H1 (cell line): ENCODE measurements at regions not wholly inside any gene's neighbourhood (a gene's known extent, or its start where the extent isn't known, plus 50 kb on each side); places are given as distances from the start of the nearest gene placed in this dataset.

Source experiments
- CTCF ChIA-PET: fragments of 300-600 bp; sonication (Branson Sonifier 250); formaldehyde crosslinking; loops from one replicate; lab custom pipeline; 2021; ENCODE audit not compliant: partially characterized antibody; lab: Charles Lee
- POLR2A ChIA-PET: fragments of 300-600 bp; sonication (Branson Sonifier 250); formaldehyde crosslinking; loops from one replicate; lab custom pipeline; 2021; ENCODE audit warnings: inconsistent platforms; ENCODE audit not compliant: partially characterized antibody; lab: Charles Lee
- DNase-seq, 2 experiments: peaks; one replicate each; pipeline versions ENCODE4 v3.0.0 to v3.0.0-alpha.2; 2010 to 2022; ENCODE audit warnings: low spot score in 2 of 2, low read depth in 1 of 2, mixed read lengths in 1 of 2
- FAIRE-seq: peaks from 2 replicates; lab custom pipeline; 2011; peaks lifted over from hg19 to GRCh38; lab: Jason Lieb, UNC
- H2AFZ ChIP-seq: 2 replicates; pipeline ENCODE4 v1.8.1; 2012; ENCODE audit warnings: low read length, inconsistent platforms
- H2AK5ac ChIP-seq: 2 replicates; pipeline ENCODE4 v1.6.1; 2013; ENCODE audit warnings: low read depth, low read length
- H2BK120ac ChIP-seq: replicated peaks from 2 replicates; pipeline ENCODE3; 2013; ENCODE audit warnings: low read depth, low read length, inconsistent platforms
- H2BK12ac ChIP-seq: 2 replicates; pipeline ENCODE4 v1.6.1; 2013; ENCODE audit warnings: low read depth, low read length
- H2BK15ac ChIP-seq: 2 replicates; pipeline ENCODE4 v1.6.1; 2013; ENCODE audit warnings: low read length
- H2BK20ac ChIP-seq: 2 replicates; pipeline ENCODE4 v1.6.1; 2013; ENCODE audit warnings: low read length
- H2BK5ac ChIP-seq: 2 replicates; pipeline ENCODE4 v1.6.1; 2013; ENCODE audit warnings: low read depth, low read length
- H3K14ac ChIP-seq: 2 replicates; pipeline ENCODE4 v1.6.1; 2013; ENCODE audit warnings: inconsistent platforms; ENCODE audit not compliant: insufficient read length
- H3K18ac ChIP-seq: 2 replicates; pipeline ENCODE4 v1.6.1; 2013; ENCODE audit warnings: low read length; ENCODE audit errors: extremely low read depth
- H3K23ac ChIP-seq: 2 replicates; pipeline ENCODE4 v1.6.1; 2013; ENCODE audit warnings: inconsistent platforms; ENCODE audit not compliant: insufficient read length
- H3K23me2 ChIP-seq: 2 replicates; pipeline ENCODE4 v1.6.1; 2013; ENCODE audit warnings: low read depth, low read length
- H3K27ac ChIP-seq: 2 replicates; pipeline ENCODE4 v1.6.1; 2011; ENCODE audit warnings: low read depth, low read length, inconsistent platforms
- H3K27me3 ChIP-seq, 4 experiments: replicated peaks in 1 of 4; 1 replicate in 1 of 4; 2 replicates in 3 of 4; pipeline versions ENCODE4 v1.6.1 to v1.8.1; 2011 to 2013; ENCODE audit warnings: low read length in 3 of 4, mild to moderate bottlenecking in 3 of 4, inconsistent platforms in 2 of 4, mixed read lengths in 2 of 4, moderate library complexity in 1 of 4; ENCODE audit not compliant: control insufficient read depth in 3 of 4, insufficient read depth in 3 of 4; ENCODE audit errors: extremely low read depth in 1 of 4
- H3K36me3 ChIP-seq, 4 experiments: 2 replicates each; pipeline versions ENCODE4 v1.6.1 to v1.8.1; 2011 to 2013; ENCODE audit warnings: mild to moderate bottlenecking in 4 of 4, low read length in 3 of 4, moderate library complexity in 2 of 4, control low read depth in 1 of 4, inconsistent platforms in 1 of 4; ENCODE audit not compliant: insufficient read depth in 4 of 4, control insufficient read depth in 2 of 4
- H3K4ac ChIP-seq: replicated peaks from 2 replicates; pipeline ENCODE3; 2013; ENCODE audit warnings: low read length, low read depth, mixed read lengths, inconsistent platforms; ENCODE audit not compliant: insufficient read length
- H3K4me1 ChIP-seq, 4 experiments: replicated peaks in 1 of 4; 1 replicate in 1 of 4; 2 replicates in 3 of 4; pipeline versions ENCODE4 v1.6.1 to v1.8.1; 2011 to 2013; ENCODE audit warnings: low read length in 3 of 4, inconsistent platforms in 2 of 4, mixed read lengths in 1 of 4; ENCODE audit not compliant: insufficient read depth in 4 of 4, control insufficient read depth in 3 of 4
- H3K4me2 ChIP-seq, 2 experiments: 2 replicates each; pipeline versions ENCODE4 v1.6.1 to v1.8.1; 2011 to 2013; ENCODE audit warnings: low read depth in 2 of 2, low read length in 2 of 2, control low read depth in 1 of 2, inconsistent platforms in 1 of 2, mild to moderate bottlenecking in 1 of 2; ENCODE audit not compliant: insufficient read depth in 1 of 2
- H3K4me3 ChIP-seq, 4 experiments: fragments of 200-600, 300-600 bp in 1 of 4; sonication (generic), shearing (Covaris generic), sonication (Bioruptor Twin) in 1 of 4; 2 replicates each; pipeline versions ENCODE4 v1.5.1 to v1.8.1; 2011 to 2016; ENCODE audit warnings: low read length in 4 of 4, low read depth in 3 of 4, control low read depth in 2 of 4, inconsistent platforms in 2 of 4, mild to moderate bottlenecking in 2 of 4, mixed read lengths in 1 of 4, moderate library complexity in 1 of 4; ENCODE audit not compliant: insufficient read depth in 2 of 4; ENCODE audit errors: extremely low read depth in 1 of 4
- H3K56ac ChIP-seq: replicated peaks from 2 replicates; pipeline ENCODE3; 2013; ENCODE audit warnings: low read depth, mild to moderate bottlenecking, mixed read lengths, low read length, inconsistent platforms; ENCODE audit not compliant: insufficient read length
- H3K79me1 ChIP-seq: 2 replicates; pipeline ENCODE4 v1.6.1; 2013; ENCODE audit warnings: low read depth, low read length, control low read depth
- H3K79me2 ChIP-seq, 2 experiments: 2 replicates each; pipeline versions ENCODE4 v1.6.1 to v1.8.1; 2012 to 2013; ENCODE audit warnings: low read length in 2 of 2, mild to moderate bottlenecking in 2 of 2, inconsistent platforms in 1 of 2; ENCODE audit not compliant: insufficient read depth in 2 of 2, control insufficient read depth in 1 of 2
- H3K9ac ChIP-seq, 4 experiments: replicated peaks in 1 of 4; 1 replicate in 1 of 4; 2 replicates in 3 of 4; pipeline versions ENCODE4 v1.6.1 to v1.8.1; 2011 to 2013; ENCODE audit warnings: low read depth in 3 of 4, low read length in 3 of 4, control low read depth in 2 of 4, mild to moderate bottlenecking in 2 of 4, moderate library complexity in 2 of 4, inconsistent platforms in 1 of 4; ENCODE audit errors: extremely low read depth in 1 of 4
- H3K9me3 ChIP-seq, 2 experiments: 2 replicates each; pipeline versions ENCODE4 v1.6.1 to v1.8.1; 2012 to 2013; ENCODE audit warnings: mild to moderate bottlenecking in 2 of 2, moderate library complexity in 2 of 2, control low read depth in 1 of 2, inconsistent platforms in 1 of 2, low read depth in 1 of 2, low read length in 1 of 2, mixed read lengths in 1 of 2; ENCODE audit not compliant: insufficient read depth in 2 of 2
- H4K20me1 ChIP-seq, 2 experiments: replicated peaks in 1 of 2; 2 replicates each; pipeline versions ENCODE3 to v1.8.1; 2011 to 2013; ENCODE audit warnings: inconsistent platforms in 2 of 2, low read length in 2 of 2, mild to moderate bottlenecking in 1 of 2; ENCODE audit not compliant: insufficient read depth in 2 of 2, control insufficient read depth in 1 of 2
- H4K5ac ChIP-seq: 2 replicates; pipeline ENCODE4 v1.6.1; 2013; ENCODE audit warnings: low read length, low read depth, mixed read lengths, inconsistent platforms; ENCODE audit not compliant: insufficient read length
- H4K8ac ChIP-seq: 2 replicates; pipeline ENCODE4 v1.8.0; 2013; ENCODE audit warnings: mild to moderate bottlenecking, moderate library complexity, low read length, inconsistent platforms; ENCODE audit not compliant: insufficient read depth; ENCODE audit errors: extremely low read depth
- H4K91ac ChIP-seq: replicated peaks from 2 replicates; pipeline ENCODE3; 2013; ENCODE audit warnings: low read length, mixed read lengths, inconsistent platforms; ENCODE audit not compliant: insufficient read length
- CREB1 ChIP-seq: IDR thresholded peaks from 2 replicates; pipeline ENCODE4 v1.6.1; 2012; ENCODE audit warnings: inconsistent platforms
- EGR1 ChIP-seq: IDR thresholded peaks from 2 replicates; pipeline ENCODE4 v1.6.1; 2011; ENCODE audit warnings: low read depth, low read length, borderline replicate concordance
- TCF12 ChIP-seq: IDR thresholded peaks from 2 replicates; pipeline ENCODE4 v1.6.1; 2011; ENCODE audit warnings: low read depth, mild to moderate bottlenecking, low read length
- WGBS, 2 experiments: shearing (Covaris generic) in 1 of 2; methylation state at CpG; one replicate each; pipeline versions ENCODE4 v1.1.6 to v1.1.7; 2013 to 2015; ENCODE audit warnings: low lambda C conversion rate in 2 of 2, mixed read lengths in 2 of 2, inconsistent platforms in 1 of 2, low coverage in 1 of 2, missing lambda C conversion rate in 1 of 2; ENCODE audit not compliant: insufficient replicate concordance in 2 of 2, insufficient coverage in 1 of 2, insufficient read length in 1 of 2; ENCODE audit errors: extremely low coverage in 1 of 2, missing lambda C conversion rate in 1 of 2; 5-methylcytosine and 5-hydroxymethylcytosine counted together

- H4K91ac ChIP-seq: no peak overlapping the region
- no peak overlapping the region for H2BK12ac ChIP-seq
- H2BK5ac ChIP-seq: no peak overlapping the region
- no peak overlapping the region for H2BK15ac ChIP-seq
- no peaks in the 10 kb centered on the region for H3K79me2 ChIP-seq
- no peak overlapping the region for H3K4me2 ChIP-seq
- no peaks in the 10 kb centered on the region for H3K23me2 ChIP-seq
- TF ChIP-seq EGR1 (no peak), TCF12 (no peak), CREB1 (no peak)
- CTCF ChIA-PET: interaction anchor here (1.1 to 1.2 kb wide), 2 partner anchors 10 to 299 kb away, joined by 3 read pairs; no protein-coding TSS in a partner anchor
- H3K27ac ChIP-seq: no peak overlapping the region
- no peak overlapping the region for H3K4ac ChIP-seq
- no peak overlapping the region for H3K18ac ChIP-seq
- H2AFZ ChIP-seq: no peak overlapping the region
- POLR2A ChIA-PET: no interaction called here
- H4K8ac ChIP-seq: no peak overlapping the region
- H4K5ac ChIP-seq: no peak overlapping the region
- no peak overlapping the region for H3K23ac ChIP-seq
- no peaks in the 10 kb centered on the region for H3K9me3 ChIP-seq
- FAIRE-seq: no peak
- H3K14ac ChIP-seq: no peak overlapping the region
- H2BK20ac ChIP-seq: no peak overlapping the region
- H3K79me1 ChIP-seq: no peaks in the 10 kb centered on the region
- H3K36me3 ChIP-seq: no peaks in the 10 kb centered on the region
- DNase-seq: no peak
- no peak overlapping the region for H3K9ac ChIP-seq
- no peaks in the 10 kb centered on the region for H4K20me1 ChIP-seq
- no peak overlapping the region for H3K4me3 ChIP-seq
- no peaks in the 10 kb centered on the region for H3K27me3 ChIP-seq
- H2AK5ac ChIP-seq: no peak overlapping the region
- H3K56ac ChIP-seq: no peak overlapping the region
- H2BK120ac ChIP-seq: no peak overlapping the region
- 87% methylated on average over 5 of the region's 5 CpGs; no CpG with 5 or more reads in 1 of the 2 experiments for WGBS, 2 experiments
- H3K4me1 ChIP-seq: no peaks in the 10 kb centered on the region
These were observed 181.2 kb upstream of the CTBP2 start for GRCh38 chr10:125341611-125342010.
